ENCODE measurements at regions not wholly inside any gene's neighbourhood (a gene's known extent, or its start where the extent isn't known, plus 50 kb on each side); places are given as distances from the start of the nearest gene placed in this dataset.

- TF ChIP-seq FOS (IDR thresholded peaks at IDR 0.05; ENCODE audit: extremely low read depth, insufficient read length), result peak; percentile 81
- TF ChIP-seq MNT (conservative IDR thresholded peaks at IDR 0.05), result 0 out of 4 replicates have a peak, but pooled peaks of 1 of the 2 experiments have one; percentile 33
- TF ChIP-seq SOX6 (IDR thresholded peaks at IDR 0.05), result peak; percentile 74
- no peak for TF ChIP-seq PRDM10 (IDR thresholded peaks at IDR 0.05; ENCODE audit: partially characterized antibody)
- TF ChIP-seq CREB3 (tag; conservative IDR thresholded peaks at IDR 0.05; ENCODE audit: low read depth), result no peak
- no peak for TF ChIP-seq ZBTB43 (CRISPR knock-in tag; IDR thresholded peaks at IDR 0.05)
- no peak for TF ChIP-seq HMG20B (CRISPR knock-in tag; IDR thresholded peaks at IDR 0.05)
- TF ChIP-seq COPS2 (conservative IDR thresholded peaks at IDR 0.05), result no peak
- 0 out of 2 replicates have a peak, but pooled peaks have one; percentile 32 for TF ChIP-seq HINFP (tag; conservative IDR thresholded peaks at IDR 0.05; ENCODE audit: low read depth)
- no peak for TF ChIP-seq KAT8 (IDR thresholded peaks at IDR 0.05; ENCODE audit: low read depth)
- TF ChIP-seq JUNB (CRISPR knock-in tag; conservative IDR thresholded peaks at IDR 0.05), result peak; percentile 58; the same call in 1 of the 2 replicates
- TF ChIP-seq ZNF740 (CRISPR knock-in tag; IDR thresholded peaks at IDR 0.05), result no peak
- no peak for TF ChIP-seq ZNF740 (tag; IDR thresholded peaks at IDR 0.05)
- no peak for TF ChIP-seq ZFX (CRISPR knock-in tag; IDR thresholded peaks at IDR 0.05)
- no peak for TF ChIP-seq DNMT1 (IDR thresholded peaks at IDR 0.05)
- TF ChIP-seq ZNF444 (CRISPR knock-in tag; IDR thresholded peaks at IDR 0.05), result no peak
- TF ChIP-seq RBM22 (IDR thresholded peaks at IDR 0.05; ENCODE audit: low read depth, low read length, poor library complexity, severe bottlenecking), result no peak
These were observed 80.6 kb upstream of the BHLHE40 start (continued) for GRCh38 chr3:4898454-4899313.
